Activated T-helper 1 cell treated with anti-CD3 and anti-CD28 coated beads, Interleukin-12 subunit alpha, Interleukin-12 subunit beta, Interleukin-2, Interleukin-4 antibody, amounts not matched to agents 30 ng/mL and 10 ng/mL and 1 ng/mL, durations not matched to agents 14 hours and 24 hours and 36 hours (primary cell): ENCODE measurements at regions not wholly inside any gene's neighbourhood (a gene's known extent, or its start where the extent isn't known, plus 50 kb on each side); places are given as distances from the start of the nearest gene placed in this dataset.
"Not testable (repeated sequence)": the region's sequence is repeated elsewhere in the genome, so short reads cannot be mapped to it uniquely, and the experiment has no call there.

ENCODE experiments used
- DNase-seq: peaks from one replicate; pipeline ENCODE4 v3.0.0; 2021; ENCODE audit warnings: low spot score
- H3K27ac Mint-ChIP-seq: one replicate; pipeline ENCODE4 v1.8.0; 2021; ENCODE audit warnings: mild to moderate bottlenecking, mixed read lengths
- H3K27me3 Mint-ChIP-seq: one replicate; pipeline ENCODE4 v1.8.0; 2022; ENCODE audit warnings: mild to moderate bottlenecking, moderate library complexity, mixed read lengths; ENCODE audit not compliant: insufficient read depth
- H3K36me3 Mint-ChIP-seq: one replicate; pipeline ENCODE4 v1.8.0; 2021; ENCODE audit warnings: low read depth, mixed read lengths
- H3K4me1 Mint-ChIP-seq: one replicate; pipeline ENCODE4 v1.8.0; 2021; ENCODE audit warnings: low read depth, mixed read lengths
- H3K4me3 Mint-ChIP-seq: one replicate; pipeline ENCODE4 v1.8.0; 2021; ENCODE audit warnings: mild to moderate bottlenecking, moderate library complexity, mixed read lengths
- H3K9me3 Mint-ChIP-seq: one replicate; pipeline ENCODE4 v1.8.0; 2021; ENCODE audit warnings: mixed read lengths
- intact Hi-C: fragments of 100-400 bp; cut with micrococcal nuclease; formaldehyde crosslinking; loops from one replicate; pipeline ENCODE4 v1.15.1; 2024

GRCh38 chr15:77838061-77838460 lies 205.3 kb upstream of the LINGO1 start:
- intact Hi-C loops, result no loop called here
- no peak for DNase-seq
- Mint-ChIP-seq H3K9me3 (no peaks in the 10 kb centered on the region), H3K4me1 (no peaks in the 10 kb centered on the region), H3K27me3 (peaks cover 1% of the 10 kb centered on the region), H3K36me3 (no peaks in the 10 kb centered on the region), H3K27ac (no peak overlapping the region), H3K4me3 (no peak overlapping the region)

GRCh38 chr15:77837649-77838025 lies 204.9 kb upstream of the LINGO1 start:
- Mint-ChIP-seq H3K4me1 (no peaks in the 10 kb centered on the region), H3K27ac (no peak overlapping the region), H3K27me3 (peaks cover 1% of the 10 kb centered on the region), H3K4me3 (no peak overlapping the region), H3K36me3 (no peaks in the 10 kb centered on the region), H3K9me3 (no peaks in the 10 kb centered on the region)
- no peak for DNase-seq
- intact Hi-C loops, result no loop called here

- H3K4me3 Mint-ChIP-seq, result no peak overlapping the region
- no peaks in the 10 kb centered on the region for H3K9me3 Mint-ChIP-seq
- H3K36me3 Mint-ChIP-seq, result no peaks in the 10 kb centered on the region
- DNase-seq, result no peak
- H3K27ac Mint-ChIP-seq, result no peak overlapping the region
- intact Hi-C loops, result no loop called here
- H3K4me1 Mint-ChIP-seq, result no peaks in the 10 kb centered on the region
- peaks cover 1% of the 10 kb centered on the region for H3K27me3 Mint-ChIP-seq
Observed at GRCh38 chr15:77836906-77837648, 204.4 kb upstream of the LINGO1 start.

- Mint-ChIP-seq H3K4me1 (no peaks in the 10 kb centered on the region), H3K27me3 (no peaks in the 10 kb centered on the region), H3K27ac (no peak overlapping the region), H3K4me3 (no peak overlapping the region), H3K9me3 (no peaks in the 10 kb centered on the region), H3K36me3 (no peaks in the 10 kb centered on the region)
- DNase-seq, result no peak
- intact Hi-C loops, result no loop called here
Observed at GRCh38 chr15:77836121-77836692, 203.5 kb upstream of the LINGO1 start.

GRCh38 chr15:77834276-77834990 lies 201.7 kb upstream of the LINGO1 start:
- H3K4me3 Mint-ChIP-seq, result no peak overlapping the region
- no peak for DNase-seq
- no peaks in the 10 kb centered on the region for H3K27me3 Mint-ChIP-seq
- H3K9me3 Mint-ChIP-seq, result no peaks in the 10 kb centered on the region
- H3K27ac Mint-ChIP-seq, result no peak overlapping the region
- intact Hi-C loops, result no loop called here
- H3K4me1 Mint-ChIP-seq, result no peaks in the 10 kb centered on the region
- no peaks in the 10 kb centered on the region for H3K36me3 Mint-ChIP-seq

- no peak for DNase-seq
- Mint-ChIP-seq H3K4me3 (no peak overlapping the region), H3K27ac (no peak overlapping the region), H3K36me3 (no peaks in the 10 kb centered on the region), H3K4me1 (no peaks in the 10 kb centered on the region), H3K9me3 (no peaks in the 10 kb centered on the region), H3K27me3 (no peaks in the 10 kb centered on the region)
- intact Hi-C loops, result no loop called here
Observed at GRCh38 chr15:77832874-77833273, 200.2 kb upstream of the LINGO1 start.

- Mint-ChIP-seq H3K36me3 (no peaks in the 10 kb centered on the region), H3K9me3 (no peaks in the 10 kb centered on the region), H3K4me3 (no peak overlapping the region), H3K27ac (no peak overlapping the region), H3K27me3 (no peaks in the 10 kb centered on the region), H3K4me1 (no peaks in the 10 kb centered on the region)
- intact Hi-C loops, result no loop called here
- DNase-seq, result no peak
Observed at GRCh38 chr15:77831986-77832385, 199.3 kb upstream of the LINGO1 start.

- intact Hi-C loops, result no loop called here
- Mint-ChIP-seq H3K36me3 (no peaks in the 10 kb centered on the region), H3K4me3 (no peak overlapping the region), H3K27me3 (no peaks in the 10 kb centered on the region), H3K9me3 (no peaks in the 10 kb centered on the region), H3K27ac (no peak overlapping the region), H3K4me1 (no peaks in the 10 kb centered on the region)
- no peak for DNase-seq
Observed at GRCh38 chr15:77830051-77830468, 197.3 kb upstream of the LINGO1 start.

- intact Hi-C loops, H3K9me3 Mint-ChIP-seq, DNase-seq, H3K36me3 Mint-ChIP-seq, H3K27ac Mint-ChIP-seq, H3K27me3 Mint-ChIP-seq, H3K4me3 Mint-ChIP-seq, H3K4me1 Mint-ChIP-seq: not testable (repeated sequence)
Observed at GRCh38 chr15:77829331-77829730, 196.6 kb upstream of the LINGO1 start.

- no peaks in the 10 kb centered on the region for H3K4me1 Mint-ChIP-seq
- H3K4me3 Mint-ChIP-seq, result no peak overlapping the region
- peaks cover 3% of the 10 kb centered on the region for H3K27me3 Mint-ChIP-seq
- DNase-seq, result no peak
- no peaks in the 10 kb centered on the region for H3K9me3 Mint-ChIP-seq
- H3K36me3 Mint-ChIP-seq, result no peaks in the 10 kb centered on the region
- intact Hi-C loops, result no loop called here
- H3K27ac Mint-ChIP-seq, result no peak overlapping the region
Observed at GRCh38 chr15:77827860-77828259, 195.1 kb upstream of the LINGO1 start.

GRCh38 chr15:77826006-77826695 lies 193.4 kb upstream of the LINGO1 start:
- Mint-ChIP-seq H3K4me3 (no peak overlapping the region), H3K4me1 (no peaks in the 10 kb centered on the region), H3K27me3 (peaks cover 14% of the 10 kb centered on the region), H3K36me3 (no peaks in the 10 kb centered on the region), H3K27ac (no peak overlapping the region), H3K9me3 (no peaks in the 10 kb centered on the region)
- no peak for DNase-seq
- intact Hi-C loops, result no loop called here

- DNase-seq, result no peak
- Mint-ChIP-seq H3K9me3 (no peaks in the 10 kb centered on the region), H3K4me3 (no peak overlapping the region), H3K4me1 (no peaks in the 10 kb centered on the region), H3K36me3 (no peaks in the 10 kb centered on the region), H3K27me3 (peaks cover 20% of the 10 kb centered on the region), H3K27ac (no peak overlapping the region)
- intact Hi-C loops, result no loop called here
Observed at GRCh38 chr15:77825546-77825945, 192.8 kb upstream of the LINGO1 start.

- H3K9me3 Mint-ChIP-seq, result no peaks in the 10 kb centered on the region
- intact Hi-C loops, result no loop called here
- H3K27me3 Mint-ChIP-seq, result peaks cover 22% of the 10 kb centered on the region
- H3K4me1 Mint-ChIP-seq, result no peaks in the 10 kb centered on the region
- no peak overlapping the region for H3K27ac Mint-ChIP-seq
- no peak overlapping the region for H3K4me3 Mint-ChIP-seq
- no peaks in the 10 kb centered on the region for H3K36me3 Mint-ChIP-seq
- DNase-seq, result no peak
Observed at GRCh38 chr15:77825252-77825542, 192.5 kb upstream of the LINGO1 start.
